Pancreas (tissue), 10 donors: ENCODE measurements at regions not wholly inside any gene's neighbourhood (a gene's known extent, or its start where the extent isn't known, plus 50 kb on each side); places are given as distances from the start of the nearest gene placed in this dataset.
"Not testable (repeated sequence)": the region's sequence is repeated elsewhere in the genome, so short reads cannot be mapped to it uniquely, and the experiment has no call there.

Experiments used
- ATAC-seq, 4 donors: fragments of 200-7000 bp; cut with Tn5 transposase; one replicate each; pipeline versions ENCODE4 v1.8.0 to v1.9.1; 2020; ENCODE audit warnings: mild to moderate bottlenecking in 4 of 4, moderate library complexity in 4 of 4
- DNase-seq, 6 donors: peaks; one replicate each; pipeline ENCODE4 v3.0.0-alpha.2; 2020
- FAIRE-seq: peaks from 2 replicates; lab custom pipeline; 2012; peaks lifted over from hg19 to GRCh38; lab: Jason Lieb, UNC
- H3K27ac ChIP-seq, 4 donors: fragments of 200-600 bp; sonication (generic); 1 replicate in 3 of 4; 2 replicates in 1 of 4; pipeline versions ENCODE4 v1.5.0 to v1.8.0; 2020
- H3K27me3 ChIP-seq, 4 donors: fragments of 200-600 bp; one replicate each; pipeline ENCODE4 v1.8.0; 2021
- H3K36me3 ChIP-seq, 3 donors: fragments of 200-600 bp; sonication (generic) in 1 of 3; one replicate each; pipeline versions ENCODE4 v1.5.0 to v1.8.0; 2020 to 2021
- H3K4me1 ChIP-seq, 3 donors: fragments of 200-600 bp; one replicate each; pipeline ENCODE4 v1.8.0; 2021
- H3K4me3 ChIP-seq, 4 donors: fragments of 200-600 bp; sonication (generic) in 2 of 4; one replicate each; pipeline versions ENCODE4 v1.5.0 to v1.8.0; 2020 to 2021
- H3K9me3 ChIP-seq, 4 donors: fragments of 200-600 bp; one replicate each; pipeline ENCODE4 v1.8.0; 2021
- WGBS, 2 donors: extraction: QIAGEN DNeasy Blood & Tissue Kit; methylation state at CpG; one replicate each; pipeline ENCODE4 v1.1.7; 2013; 5-methylcytosine and 5-hydroxymethylcytosine counted together
- intact Hi-C, 3 donors: fragments of 100-400 bp; cut with DNase I; formaldehyde crosslinking; loops; one replicate each; pipeline versions ENCODE4 v1.11.1 to v1.14.2; 2022
- TF ChIP-seq, protein P1 (sequence below), 4 donors: fragments of 200-600 bp; sonication (generic) in 3 of 4; IDR thresholded peaks; one replicate each; pipeline versions ENCODE4 v1.5.0 to v1.8.0; 2021; ENCODE audit warnings: antibody characterized with exemption in 4 of 4
- donor health status: healthy with polysubstance abuse.
- donor health status: DM: no; HTN: no; CAD: no; lungs with moderate emphysema.
- donor health status: DM: no; HTN: no; CAD: no.
- donor health status: control.
- donor health status: control.
- donor health status: Bipolar disorder and iron deficiency.
- donor health status: DM: yes; HTN: yes; CAD: no.
- donor health status: DM: no; HTN: no; CAD: no.
- donor health status: DM: no; HTN: no; CAD: no.
- donor health status: DM: yes; HTN: yes; CAD: no.

DNA sequence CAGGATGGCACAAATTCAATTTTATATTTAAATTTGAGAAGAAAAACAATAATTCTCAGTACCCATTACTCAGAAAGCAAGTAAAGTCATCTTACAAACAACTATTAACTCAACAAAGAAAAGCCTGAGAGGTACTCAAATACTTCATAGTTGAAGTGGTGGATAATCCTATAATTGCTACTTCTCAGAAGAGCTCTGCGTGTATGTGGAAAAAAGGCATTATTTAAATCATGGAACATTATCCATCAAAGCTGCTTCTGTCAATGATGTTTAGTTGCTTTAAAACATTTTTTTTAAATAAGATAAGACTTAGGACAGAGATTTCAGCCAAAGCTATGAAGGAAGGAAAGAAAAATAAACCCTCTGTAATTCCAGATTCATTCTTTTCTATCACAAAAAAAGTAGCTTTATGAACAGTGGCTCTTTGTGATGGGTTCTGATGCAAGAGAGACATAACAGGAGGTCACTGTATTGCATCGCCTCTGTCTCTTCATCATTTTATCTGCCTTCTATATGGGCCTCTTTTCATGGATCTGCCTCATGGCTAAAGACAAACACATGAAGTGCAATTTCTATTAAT, 367.9 kb upstream of the SLC35B3 start:
- TF ChIP-seq, protein P1, sequence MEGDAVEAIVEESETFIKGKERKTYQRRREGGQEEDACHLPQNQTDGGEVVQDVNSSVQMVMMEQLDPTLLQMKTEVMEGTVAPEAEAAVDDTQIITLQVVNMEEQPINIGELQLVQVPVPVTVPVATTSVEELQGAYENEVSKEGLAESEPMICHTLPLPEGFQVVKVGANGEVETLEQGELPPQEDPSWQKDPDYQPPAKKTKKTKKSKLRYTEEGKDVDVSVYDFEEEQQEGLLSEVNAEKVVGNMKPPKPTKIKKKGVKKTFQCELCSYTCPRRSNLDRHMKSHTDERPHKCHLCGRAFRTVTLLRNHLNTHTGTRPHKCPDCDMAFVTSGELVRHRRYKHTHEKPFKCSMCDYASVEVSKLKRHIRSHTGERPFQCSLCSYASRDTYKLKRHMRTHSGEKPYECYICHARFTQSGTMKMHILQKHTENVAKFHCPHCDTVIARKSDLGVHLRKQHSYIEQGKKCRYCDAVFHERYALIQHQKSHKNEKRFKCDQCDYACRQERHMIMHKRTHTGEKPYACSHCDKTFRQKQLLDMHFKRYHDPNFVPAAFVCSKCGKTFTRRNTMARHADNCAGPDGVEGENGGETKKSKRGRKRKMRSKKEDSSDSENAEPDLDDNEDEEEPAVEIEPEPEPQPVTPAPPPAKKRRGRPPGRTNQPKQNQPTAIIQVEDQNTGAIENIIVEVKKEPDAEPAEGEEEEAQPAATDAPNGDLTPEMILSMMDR (IDR thresholded peaks at IDR 0.05), result no peak
- Histone ChIP-seq H3K9me3 (no peaks in the 10 kb centered on the region), H3K4me1 (no peaks in the 10 kb centered on the region), H3K27me3 (no peaks in the 10 kb centered on the region), H3K4me3 (no peak overlapping the region), H3K27ac (no peak overlapping the region), H3K36me3 (no peaks in the 10 kb centered on the region)
- ATAC-seq, result no peak
- WGBS, 2 donors, result 70 to 88% methylated on average over 2 of the region's 2 CpGs
- intact Hi-C loops, result no loop called here
- no peak for FAIRE-seq
- no peak for DNase-seq

DNA sequence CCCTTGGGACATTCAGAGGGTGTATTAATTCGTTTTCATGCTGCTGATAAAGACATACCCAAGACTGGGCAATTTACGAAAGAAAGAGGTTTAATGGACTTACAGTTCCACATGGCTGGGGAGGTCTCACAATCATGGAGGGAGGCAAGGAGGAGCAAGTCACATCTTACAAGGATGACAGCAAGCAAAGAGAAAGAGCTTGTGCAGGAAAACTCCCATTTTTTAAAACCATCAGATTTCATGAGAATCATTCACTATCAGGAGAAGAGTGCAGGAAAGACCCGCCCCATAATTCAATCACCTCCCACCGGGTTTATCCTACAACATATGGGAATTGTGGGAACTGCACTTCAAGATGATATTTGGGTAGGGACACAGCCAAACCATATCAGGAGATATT, 367.1 kb upstream of the SLC35B3 start:
- 61 to 81% methylated on average over 4 of the region's 4 CpGs for WGBS, 2 donors
- intact Hi-C loops, FAIRE-seq, H3K36me3 ChIP-seq, H3K4me1 ChIP-seq, ATAC-seq, H3K9me3 ChIP-seq, DNase-seq, H3K27me3 ChIP-seq, H3K4me3 ChIP-seq, H3K27ac ChIP-seq: not testable (repeated sequence)

DNA sequence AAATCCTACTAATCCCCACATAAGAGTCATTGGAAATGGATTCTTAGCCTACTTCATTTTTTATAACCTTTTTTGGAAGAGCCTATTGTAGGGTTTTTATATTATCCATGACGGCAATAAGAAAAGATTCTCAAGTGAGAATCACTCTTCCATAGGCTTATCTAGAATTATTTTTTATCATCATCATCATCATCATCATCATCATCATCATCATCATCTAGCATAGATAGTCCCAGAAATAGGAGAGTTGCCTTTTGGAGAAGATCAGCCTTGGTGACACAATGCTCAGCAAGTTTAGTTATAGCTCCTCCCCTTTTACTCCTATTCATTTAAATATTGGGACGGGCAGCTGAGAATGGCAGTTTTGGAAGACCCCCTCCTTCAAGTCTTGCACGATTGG, 359.1 kb upstream of the SLC35B3 start:
- no peaks in the 10 kb centered on the region for H3K27me3 ChIP-seq
- H3K36me3 ChIP-seq, result no peaks in the 10 kb centered on the region
- FAIRE-seq (no peak), ATAC-seq (no peak), DNase-seq (no peak)
- H3K4me3 ChIP-seq, result no peak overlapping the region
- H3K4me1 ChIP-seq, result no peaks in the 10 kb centered on the region
- WGBS, 2 donors, result 68 to 73% methylated on average over 3 of the region's 3 CpGs
- intact Hi-C loops, result no loop called here
- H3K9me3 ChIP-seq, result no peaks in the 10 kb centered on the region
- H3K27ac ChIP-seq, result no peak overlapping the region
- TF ChIP-seq, protein P1 (IDR thresholded peaks at IDR 0.05), result no peak

DNA sequence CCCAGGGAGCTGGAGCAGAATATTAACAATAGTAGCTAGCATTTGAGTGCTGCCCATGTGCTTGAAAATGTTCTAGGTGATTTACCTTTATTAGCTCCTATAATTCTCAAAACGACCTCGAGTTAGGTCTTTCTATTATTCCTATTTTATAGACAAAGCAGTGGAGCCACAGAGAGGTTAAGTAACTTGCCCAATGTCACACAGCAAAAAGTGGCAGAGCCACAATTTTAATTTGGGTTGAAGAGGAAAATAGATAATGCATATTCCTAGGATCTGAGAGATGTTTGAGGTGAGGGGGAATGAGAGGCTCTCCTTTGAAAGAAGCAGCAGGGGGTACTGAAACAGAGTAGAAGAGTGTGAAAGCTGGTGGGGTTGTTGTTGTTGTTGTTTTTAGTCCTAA, 354.5 kb upstream of the SLC35B3 start:
- no peak for FAIRE-seq
- Histone ChIP-seq H3K36me3 (no peaks in the 10 kb centered on the region), H3K4me3 (no peak overlapping the region), H3K4me1 (no peaks in the 10 kb centered on the region), H3K27me3 (no peaks in the 10 kb centered on the region), H3K27ac (no peak overlapping the region), H3K9me3 (no peaks in the 10 kb centered on the region)
- DNase-seq, result no peak
- intact Hi-C loops, result no loop called here
- no peak for ATAC-seq
- 48 to 67% methylated on average over 2 of the region's 2 CpGs for WGBS, 2 donors
- TF ChIP-seq, protein P1 (IDR thresholded peaks at IDR 0.05), result no peak

DNA sequence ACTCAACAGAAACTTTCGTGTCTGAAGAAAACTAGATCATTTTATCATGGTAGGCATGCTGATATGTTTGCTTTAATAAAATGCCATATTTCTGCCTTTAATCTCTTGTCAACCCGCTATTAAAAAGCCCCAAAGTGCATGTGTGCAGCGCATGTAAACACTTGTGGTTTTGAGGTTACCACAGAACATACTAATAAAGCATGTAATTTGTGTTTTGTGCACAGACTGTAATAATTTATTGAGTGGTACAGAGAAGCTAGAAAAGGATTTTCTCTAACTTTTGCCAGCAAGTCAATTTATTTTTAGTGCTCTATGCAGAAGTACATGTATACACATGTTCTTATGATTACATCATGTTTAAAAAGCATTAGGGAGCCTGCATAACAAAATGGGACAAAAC, 349.9 kb upstream of the SLC35B3 start:
- ATAC-seq, result no peak
- DNase-seq, result no peak
- H3K4me1 ChIP-seq, result no peaks in the 10 kb centered on the region
- TF ChIP-seq, protein P1 (IDR thresholded peaks at IDR 0.05), result no peak
- FAIRE-seq, result no peak
- 81 to 83% methylated on average over 3 of the region's 3 CpGs for WGBS, 2 donors
- H3K4me3 ChIP-seq, result no peak overlapping the region
- no peaks in the 10 kb centered on the region for H3K36me3 ChIP-seq
- H3K27ac ChIP-seq, result no peak overlapping the region
- no peaks in the 10 kb centered on the region for H3K9me3 ChIP-seq
- no peaks in the 10 kb centered on the region for H3K27me3 ChIP-seq
- intact Hi-C loops, result no loop called here
